ENCODE measurements at regions not wholly inside any gene's neighbourhood (a gene's known extent, or its start where the extent isn't known, plus 50 kb on each side); places are given as distances from the start of the nearest gene placed in this dataset.
"Not testable (repeated sequence)": the region's sequence is repeated elsewhere in the genome, so short reads cannot be mapped to it uniquely, and the experiment has no call there.

DNA sequence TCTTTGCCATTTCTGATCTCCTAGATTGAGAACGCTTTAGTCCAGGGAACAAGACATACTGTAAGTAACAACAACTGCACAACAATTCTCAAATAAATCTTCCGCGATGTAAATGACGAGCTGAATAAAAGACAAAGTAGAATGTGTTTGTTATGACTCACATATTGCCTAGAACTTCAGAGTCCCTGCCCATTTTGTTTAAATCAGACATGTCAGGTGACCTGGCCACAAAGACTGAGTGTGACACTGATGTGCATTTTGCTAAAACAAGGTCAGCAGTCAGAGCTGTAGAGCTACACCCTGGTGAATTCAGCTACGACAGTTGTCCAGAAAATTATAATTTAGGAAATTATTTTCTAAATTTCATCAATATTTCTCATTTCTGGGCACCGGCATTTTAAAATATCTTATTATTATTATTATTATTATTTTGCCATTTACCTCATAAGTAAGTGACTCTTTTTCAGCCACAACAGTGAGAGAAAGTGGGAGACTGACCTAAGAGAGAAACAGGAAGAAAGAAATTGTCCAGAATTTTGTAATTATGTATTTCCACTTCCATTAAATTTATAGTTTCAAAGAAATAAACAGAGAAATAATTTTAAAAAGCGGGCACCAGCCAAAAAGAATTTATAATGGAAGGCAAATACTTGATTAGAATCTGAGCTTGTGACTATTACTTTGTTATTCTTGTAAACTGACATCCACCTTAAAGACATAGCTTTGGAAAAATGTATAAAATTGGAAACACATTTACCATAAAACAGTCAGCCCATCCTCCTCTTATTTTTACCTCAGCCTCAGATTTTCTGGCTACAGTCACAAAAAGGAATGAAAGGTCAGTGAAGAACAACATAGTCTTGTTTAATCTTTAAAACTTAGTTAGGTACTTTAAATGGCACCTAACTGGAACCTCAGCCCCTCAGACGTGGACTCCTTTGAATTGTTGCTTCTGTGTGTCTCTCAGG lies 157.0 kb upstream of the CITED2 start:
- no peak for DNase-seq
- in situ Hi-C loops (cut with HindIII; ENCODE audit: low pct_ligation_motif_present, low pct_unique_long_range_greater_than_20kb, low sequenced_read_pairs): loop anchor here (10.0 kb wide), 1 partner anchor 157 kb away; the partner anchor contains the start of gene CITED2

DNA sequence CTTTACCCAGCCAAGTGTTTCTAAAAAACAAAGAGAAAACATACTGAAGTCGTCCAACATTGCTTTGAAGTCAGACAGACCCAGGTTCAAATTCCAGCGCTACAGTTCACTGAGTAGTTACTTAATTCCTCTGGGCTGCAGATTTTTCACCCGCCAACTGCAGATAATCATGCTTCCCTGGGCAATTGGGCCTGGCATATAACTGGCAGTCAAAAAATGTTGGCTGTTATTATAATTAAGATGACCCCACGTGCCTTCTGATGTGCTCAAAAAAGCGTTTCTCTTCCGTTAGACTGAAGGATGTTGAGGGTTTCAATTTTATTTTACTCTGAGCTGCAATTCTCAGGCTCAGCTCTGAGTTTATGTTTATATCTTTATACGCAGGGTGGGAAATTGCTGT lies 156.1 kb upstream of the CITED2 start:
- in situ Hi-C loops (cut with HindIII; ENCODE audit: low pct_ligation_motif_present, low pct_unique_long_range_greater_than_20kb, low sequenced_read_pairs): loop anchor here (10.0 kb wide), 1 partner anchor 156 kb away; the partner anchor contains the start of gene CITED2
- DNase-seq: no peak

DNA sequence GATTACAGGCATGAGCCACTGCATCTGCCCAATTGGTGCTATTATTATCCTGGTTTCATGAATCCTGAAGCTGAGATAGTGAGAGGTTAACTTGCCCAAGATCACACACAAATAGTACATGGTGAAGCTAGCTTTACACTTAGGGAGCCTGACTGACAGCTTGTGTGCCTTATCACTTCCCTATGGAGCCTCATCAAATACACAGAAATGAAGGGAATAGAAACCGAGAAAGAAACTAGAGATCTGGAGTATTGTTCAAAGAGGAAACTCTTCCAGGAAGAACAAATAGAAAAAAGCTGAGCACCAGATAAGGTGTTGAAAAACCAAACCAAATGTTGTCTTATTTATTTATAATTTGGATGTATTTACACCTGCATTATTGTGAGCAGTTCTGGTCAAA lies 155.0 kb upstream of the CITED2 start:
- in situ Hi-C loops (cut with HindIII; ENCODE audit: low pct_ligation_motif_present, low pct_unique_long_range_greater_than_20kb, low sequenced_read_pairs): no loop called here
- DNase-seq: no peak

DNA sequence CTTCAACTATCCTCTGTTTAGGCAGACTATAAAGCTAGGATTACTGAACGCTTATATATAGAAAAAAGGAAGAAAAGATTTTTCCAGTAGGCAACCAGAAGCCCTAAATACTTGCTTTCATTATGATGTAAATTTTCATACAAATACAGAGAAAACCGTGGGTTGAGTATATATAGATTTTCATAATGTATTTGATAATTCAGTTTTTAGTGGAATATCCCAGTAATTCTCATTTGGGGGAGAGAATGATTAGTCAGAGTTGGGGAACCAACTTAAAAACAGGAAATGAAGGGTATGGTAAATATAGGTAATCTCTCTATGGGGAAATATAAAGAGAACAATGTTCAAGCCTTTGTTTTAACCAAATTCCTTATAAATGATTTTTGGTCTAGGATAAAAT lies 154.0 kb upstream of the CITED2 start:
- in situ Hi-C loops (cut with HindIII; ENCODE audit: low pct_ligation_motif_present, low pct_unique_long_range_greater_than_20kb, low sequenced_read_pairs): no loop called here
- DNase-seq: no peak

DNA sequence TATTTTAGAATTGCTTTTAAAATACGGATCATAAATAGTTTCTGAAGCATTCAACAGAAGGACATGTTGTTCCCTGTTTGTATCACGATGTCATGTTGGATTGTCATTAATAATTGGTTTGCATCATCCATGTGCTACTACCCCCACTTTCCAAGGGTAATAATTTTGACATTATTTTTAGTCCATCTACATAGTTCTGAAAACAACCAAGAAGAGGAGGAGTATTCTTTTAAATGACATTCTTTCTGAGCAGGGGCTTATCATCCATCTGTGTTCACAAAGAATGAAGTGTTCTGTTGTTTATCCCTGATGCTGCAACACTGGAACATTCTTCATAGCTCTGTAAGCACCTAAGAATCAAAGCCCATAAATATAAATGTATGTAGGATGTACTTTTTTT lies 151.0 kb upstream of the CITED2 start:
- in situ Hi-C loops (cut with HindIII; ENCODE audit: low pct_ligation_motif_present, low pct_unique_long_range_greater_than_20kb, low sequenced_read_pairs): no loop called here
- no peak for DNase-seq

DNA sequence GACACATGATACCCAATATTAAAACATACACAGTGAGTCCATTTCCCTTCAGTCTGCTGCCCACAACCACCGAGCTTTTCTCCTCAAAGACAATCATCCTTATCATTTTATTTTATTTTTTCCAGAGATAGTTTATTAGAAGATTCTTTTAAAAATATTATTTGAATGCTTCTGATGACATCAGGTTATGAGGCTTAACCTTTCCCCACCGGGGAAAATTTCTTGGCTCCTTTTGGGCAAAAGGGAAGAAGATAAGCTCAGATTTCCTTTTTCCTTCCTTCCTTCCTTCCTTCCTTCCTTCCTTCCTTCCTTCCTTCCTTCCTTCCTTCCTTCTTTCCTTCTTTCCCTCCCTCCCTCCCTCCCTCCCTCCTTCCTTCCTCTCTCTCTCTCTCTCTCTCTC lies 149.5 kb upstream of the CITED2 start:
- no peak for DNase-seq
- in situ Hi-C loops (cut with HindIII; ENCODE audit: low pct_ligation_motif_present, low pct_unique_long_range_greater_than_20kb, low sequenced_read_pairs): no loop called here

DNA sequence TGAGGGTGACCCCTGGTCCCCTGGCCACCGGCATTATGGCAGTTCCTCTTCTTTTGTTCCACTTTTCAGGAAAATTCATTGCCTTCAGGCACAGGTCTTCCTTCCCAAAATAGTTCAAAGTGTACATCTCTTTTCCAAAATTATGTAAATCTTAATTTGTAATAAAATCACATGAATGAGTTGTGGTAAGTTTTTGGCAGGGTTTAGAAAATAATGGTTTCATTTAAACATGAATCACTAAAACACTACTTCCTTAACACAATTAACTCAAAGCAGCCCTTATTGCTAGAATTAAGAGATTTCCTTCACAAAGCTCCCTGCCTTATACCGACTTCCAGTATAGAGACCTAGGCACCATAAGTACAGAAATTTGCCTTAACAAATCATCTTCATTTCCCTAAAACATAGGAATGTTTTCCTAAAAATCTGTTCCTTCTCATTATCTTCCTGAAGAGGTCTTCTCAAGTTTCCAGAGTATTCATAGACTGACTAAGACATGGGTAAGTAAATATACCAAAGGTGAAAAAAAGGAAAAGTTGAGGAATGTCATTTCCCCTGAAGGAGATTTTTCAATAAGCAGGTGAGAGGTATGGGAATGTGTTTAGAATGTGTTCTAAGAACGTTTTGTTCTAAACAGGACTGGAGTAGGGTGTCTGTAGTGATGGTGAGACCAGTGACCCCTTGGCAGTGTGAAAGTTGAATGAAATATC lies 148.2 kb upstream of the CITED2 start:
- no peak for DNase-seq
- in situ Hi-C loops (cut with HindIII; ENCODE audit: low pct_ligation_motif_present, low pct_unique_long_range_greater_than_20kb, low sequenced_read_pairs): no loop called here

DNA sequence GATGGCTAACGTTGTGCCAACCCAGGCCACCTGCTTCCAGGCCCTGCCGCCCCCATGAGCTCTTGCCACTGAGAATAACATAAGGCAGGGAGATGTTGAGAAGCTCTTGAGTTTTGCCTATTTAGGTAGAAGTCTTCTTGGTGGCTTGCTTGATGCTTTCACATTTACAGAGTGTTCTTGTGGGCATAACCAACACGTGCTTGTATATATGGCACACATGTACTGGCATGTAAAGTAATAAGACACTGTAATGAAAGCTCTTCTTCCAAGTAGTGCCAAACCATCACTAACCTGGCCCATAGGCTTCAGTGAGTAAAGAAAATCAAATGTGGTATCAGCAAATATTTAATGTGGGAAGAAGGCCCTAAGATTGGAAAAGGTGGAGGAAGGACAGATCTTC lies 146.9 kb upstream of the CITED2 start:
- no peak for DNase-seq
- in situ Hi-C loops (cut with HindIII; ENCODE audit: low pct_ligation_motif_present, low pct_unique_long_range_greater_than_20kb, low sequenced_read_pairs): no loop called here

DNA sequence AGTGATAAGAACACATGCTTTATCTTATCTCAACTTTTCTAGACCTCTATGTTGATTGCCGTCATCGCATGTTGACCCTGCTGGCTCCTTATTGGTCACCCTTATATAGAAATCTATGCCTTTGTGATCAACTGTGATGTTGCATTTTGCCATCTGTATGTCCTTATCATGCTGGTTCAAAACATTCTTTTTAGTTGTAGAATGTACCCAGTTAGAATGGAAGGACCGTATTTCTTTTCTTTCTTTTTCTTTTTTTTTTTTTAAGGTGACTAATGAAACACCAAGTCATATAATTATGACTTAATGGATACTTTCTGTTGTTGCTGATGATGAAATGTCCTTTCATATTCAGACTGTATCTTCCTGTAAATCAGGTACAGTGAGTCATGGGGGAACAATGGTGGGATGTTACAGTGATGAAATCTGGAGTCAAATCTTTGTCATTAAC lies 145.9 kb upstream of the CITED2 start:
- in situ Hi-C loops (cut with HindIII; ENCODE audit: low pct_ligation_motif_present, low pct_unique_long_range_greater_than_20kb, low sequenced_read_pairs): no loop called here
- DNase-seq: no peak

DNA sequence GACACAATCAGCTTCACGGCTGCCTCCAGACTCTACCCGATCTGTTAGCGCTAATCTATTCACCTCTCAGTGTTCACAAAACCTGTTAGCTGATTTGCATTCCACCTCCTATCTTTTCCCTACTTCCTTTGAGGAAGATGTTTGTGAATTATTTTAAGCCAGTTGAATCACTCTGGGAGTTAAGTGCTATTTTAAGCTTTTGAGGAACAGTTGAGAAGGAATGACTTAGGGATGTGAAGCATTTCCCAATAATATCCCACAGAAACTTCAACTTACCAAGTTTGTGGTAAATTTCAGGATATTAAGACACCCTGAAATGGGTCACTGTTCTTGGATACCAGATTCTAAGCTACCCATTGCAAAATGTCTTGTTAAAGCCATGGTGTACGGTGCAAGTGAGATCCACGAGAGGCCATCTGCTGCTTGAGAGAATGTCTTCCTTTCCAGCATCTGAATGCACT lies 145.2 kb upstream of the CITED2 start:
- no peak for DNase-seq
- in situ Hi-C loops (cut with HindIII; ENCODE audit: low pct_ligation_motif_present, low pct_unique_long_range_greater_than_20kb, low sequenced_read_pairs): no loop called here

DNA sequence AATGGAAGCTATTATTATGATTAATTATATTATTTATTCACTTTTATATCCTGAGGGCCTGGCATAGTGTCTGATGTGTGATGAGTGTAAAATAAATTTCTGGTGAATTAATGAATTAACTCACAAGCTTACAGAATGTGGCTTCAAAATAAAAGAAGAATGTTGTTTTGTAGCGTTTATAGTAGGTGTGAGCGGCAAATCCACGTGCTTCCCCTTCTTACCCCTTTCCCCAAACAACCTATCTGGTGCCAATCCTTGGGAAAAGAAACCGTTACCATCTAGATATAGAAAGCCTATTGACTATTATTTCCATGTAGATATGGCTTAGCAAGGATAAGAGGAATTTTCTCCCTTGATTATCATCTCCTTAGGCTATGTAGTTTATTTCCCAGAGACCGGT lies 144.6 kb upstream of the CITED2 start:
- in situ Hi-C loops (cut with HindIII; ENCODE audit: low pct_ligation_motif_present, low pct_unique_long_range_greater_than_20kb, low sequenced_read_pairs): no loop called here
- no peak for DNase-seq

DNA sequence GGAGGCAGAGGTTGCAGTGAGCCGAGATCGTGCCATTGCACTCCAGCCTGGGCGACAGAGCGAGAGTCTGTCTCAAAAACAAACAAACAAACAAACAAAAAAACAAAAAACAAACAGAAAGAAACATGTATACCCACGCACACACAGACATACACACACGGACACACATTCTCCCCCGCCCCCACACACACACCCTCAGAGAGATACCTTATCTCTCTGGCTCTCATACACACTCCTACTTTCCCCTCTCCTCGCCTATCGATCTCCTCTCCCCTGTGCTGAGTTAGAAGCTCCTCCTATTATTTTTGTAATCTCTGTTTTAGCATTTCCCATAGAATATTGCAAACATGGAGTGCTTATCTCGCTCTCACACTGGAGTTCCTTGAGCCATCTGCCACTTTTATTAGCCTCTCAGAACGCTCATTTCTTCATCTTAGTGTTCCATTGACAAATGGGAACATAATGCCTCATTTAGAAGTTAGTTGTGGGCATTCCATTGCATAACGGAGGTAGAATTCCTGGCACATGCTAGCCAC lies 144.2 kb upstream of the CITED2 start:
- in situ Hi-C loops (cut with HindIII; ENCODE audit: low pct_ligation_motif_present, low pct_unique_long_range_greater_than_20kb, low sequenced_read_pairs): no loop called here
- no peak for DNase-seq

DNA sequence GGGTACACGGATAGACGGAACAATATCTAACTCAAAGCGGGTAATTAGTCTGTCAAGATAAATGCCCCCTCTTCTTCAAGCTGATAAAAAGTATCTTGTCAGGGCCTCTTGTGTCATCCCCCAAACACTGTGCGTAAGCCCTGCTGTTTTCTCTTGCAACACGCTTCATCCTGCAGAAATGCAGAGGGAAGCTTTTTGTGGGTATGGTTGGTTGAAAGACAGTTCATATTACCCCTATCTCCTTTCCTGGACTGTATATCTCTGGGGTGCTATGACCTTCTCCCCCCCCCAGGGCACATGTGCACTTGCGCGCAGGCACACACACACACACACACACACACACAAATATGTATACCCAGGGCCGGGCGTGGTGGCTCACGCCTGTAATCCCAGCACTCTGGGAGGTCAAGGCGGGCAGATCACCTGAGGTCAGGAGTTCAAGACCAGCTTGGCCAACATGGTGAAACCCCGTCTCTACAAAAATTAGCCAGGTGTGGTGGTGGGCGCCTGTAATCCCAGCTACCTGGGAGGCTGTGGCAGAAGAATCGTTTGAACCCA lies 143.6 kb upstream of the CITED2 start:
- in situ Hi-C loops (cut with HindIII; ENCODE audit: low pct_ligation_motif_present, low pct_unique_long_range_greater_than_20kb, low sequenced_read_pairs); DNase-seq: not testable (repeated sequence)

DNA sequence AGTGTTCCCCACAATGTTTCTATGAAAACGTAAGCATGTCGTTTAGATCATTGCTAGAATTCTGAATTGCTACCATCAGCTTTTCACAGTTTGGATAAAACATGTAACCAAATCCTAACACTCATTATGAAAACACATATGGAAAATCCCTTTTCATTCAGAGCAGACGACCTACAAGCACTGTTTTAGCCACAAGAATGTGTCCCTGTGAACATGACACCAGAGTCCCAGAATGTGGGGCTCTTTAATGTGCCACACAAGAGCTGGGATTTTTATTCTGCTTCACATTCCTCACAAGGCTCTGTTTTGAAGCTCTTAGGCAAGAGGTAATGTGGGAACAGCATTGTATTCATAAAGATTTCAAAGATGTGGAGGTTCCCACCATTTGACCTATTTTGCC lies 141.1 kb upstream of the CITED2 start:
- DNase-seq: no peak
- in situ Hi-C loops (cut with HindIII; ENCODE audit: low pct_ligation_motif_present, low pct_unique_long_range_greater_than_20kb, low sequenced_read_pairs): no loop called here

DNA sequence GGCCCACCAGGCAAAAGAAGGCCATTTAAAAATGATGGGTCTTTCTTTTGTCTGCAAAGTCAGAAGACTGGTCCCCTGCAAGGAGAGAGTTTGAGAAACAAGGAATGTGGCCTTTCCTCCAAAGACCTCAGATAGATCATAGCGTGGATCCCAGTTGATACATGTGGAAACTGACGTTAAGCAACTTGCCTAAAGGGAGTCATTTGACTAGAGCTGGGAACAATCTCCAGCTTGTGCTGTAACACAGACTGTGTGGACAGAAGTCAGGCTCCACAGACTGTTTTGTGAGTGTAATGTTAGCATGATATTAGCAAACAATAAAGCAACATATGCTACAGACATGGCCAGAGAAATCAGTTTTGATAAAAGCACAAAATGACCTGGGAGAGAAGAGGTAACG lies 140.4 kb upstream of the CITED2 start:
- in situ Hi-C loops (cut with HindIII; ENCODE audit: low pct_ligation_motif_present, low pct_unique_long_range_greater_than_20kb, low sequenced_read_pairs): no loop called here
- no peak for DNase-seq

DNA sequence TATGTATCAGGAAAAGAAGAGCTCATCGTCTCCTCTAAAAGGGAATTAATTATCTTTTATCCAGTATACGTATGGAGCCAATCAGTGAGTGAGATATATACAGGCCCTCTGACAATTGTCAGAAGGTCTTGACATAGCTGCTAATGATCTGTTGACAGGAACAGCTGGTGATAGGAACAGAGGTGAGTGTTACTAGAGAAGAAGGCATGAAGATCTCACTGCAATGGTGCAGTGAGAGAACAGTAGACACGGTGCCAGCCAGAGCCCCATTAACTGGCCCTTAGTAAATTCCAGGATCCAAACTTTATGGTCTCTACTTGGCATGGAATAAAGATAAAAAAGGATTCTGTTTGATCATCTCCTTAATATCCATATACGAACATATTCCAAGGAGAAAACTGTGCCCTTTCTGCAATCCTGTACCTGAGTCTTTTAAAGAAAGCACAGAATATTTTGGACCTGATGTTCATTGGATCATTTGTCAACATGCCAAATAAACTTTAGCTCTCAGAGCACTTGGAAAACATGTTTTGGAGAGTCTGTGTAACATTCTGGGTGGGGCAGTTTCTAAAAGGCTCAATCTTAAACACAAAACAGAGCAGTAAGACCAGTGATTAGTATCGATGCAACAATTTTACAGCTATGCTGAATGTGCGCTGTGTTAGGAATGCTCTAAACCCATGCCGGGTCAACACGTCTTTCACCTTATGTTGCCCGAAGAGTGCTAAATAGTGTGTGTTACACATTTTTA lies 135.8 kb upstream of the CITED2 start:
- in situ Hi-C loops (cut with HindIII; ENCODE audit: low pct_ligation_motif_present, low pct_unique_long_range_greater_than_20kb, low sequenced_read_pairs): no loop called here

DNA sequence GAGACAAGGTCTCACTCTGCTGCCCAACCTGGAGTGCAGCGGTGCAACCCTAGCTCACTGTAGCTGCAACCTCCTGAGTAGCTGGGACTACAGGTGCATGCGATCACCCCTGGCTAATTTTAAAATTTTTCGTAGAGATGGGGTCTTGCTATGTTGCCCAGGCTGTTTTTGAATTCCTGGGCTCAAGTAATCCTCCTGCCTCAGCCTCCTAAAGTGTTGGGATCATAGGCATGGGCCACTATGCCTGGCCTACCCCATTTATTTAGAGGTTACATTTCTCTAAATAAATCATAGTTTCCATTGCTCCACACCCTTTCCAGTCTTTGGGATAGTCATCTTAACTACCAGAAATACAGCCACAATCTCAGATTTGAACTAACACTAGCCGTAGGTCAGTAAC lies 134.7 kb upstream of the CITED2 start:
- in situ Hi-C loops (cut with HindIII; ENCODE audit: low pct_ligation_motif_present, low pct_unique_long_range_greater_than_20kb, low sequenced_read_pairs): no loop called here
- no peak for DNase-seq

More for the DNA sequence above, 135.8 kb upstream of the CITED2 start:
- DNase-seq: no peak

DNA sequence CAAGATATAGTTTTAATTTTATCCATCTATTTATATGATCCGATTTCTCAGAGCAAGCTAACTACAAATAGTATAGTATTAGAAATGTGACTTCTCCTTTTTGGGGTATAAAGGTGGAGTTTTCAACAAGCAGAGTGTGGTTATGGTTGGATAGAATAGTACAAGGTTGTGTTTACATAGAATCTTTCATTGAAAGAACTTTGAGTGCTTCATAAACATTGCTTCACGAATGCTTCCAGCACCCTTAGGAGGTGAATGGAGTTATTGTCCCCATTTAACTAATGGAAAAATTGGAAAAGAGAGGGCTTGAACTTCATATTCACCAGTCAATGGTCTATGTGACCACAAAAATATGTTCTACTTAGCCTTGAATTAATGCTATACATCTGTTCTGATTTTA lies 134.1 kb upstream of the CITED2 start:
- in situ Hi-C loops (cut with HindIII; ENCODE audit: low pct_ligation_motif_present, low pct_unique_long_range_greater_than_20kb, low sequenced_read_pairs): no loop called here
- DNase-seq: no peak

Data from ACHN (cell line).